NT2/D1 (cell line): ENCODE measurements at regions not wholly inside any gene's neighbourhood (a gene's known extent, or its start where the extent isn't known, plus 50 kb on each side); places are given as distances from the start of the nearest gene placed in this dataset.

ENCODE experiments used
- SUZ12 ChIP-seq: IDR thresholded peaks from 2 replicates; pipeline ENCODE4 v1.6.1; 2011; ENCODE audit not compliant: insufficient read length, insufficient read depth; ENCODE audit errors: extremely low read depth
- YY1 ChIP-seq: IDR thresholded peaks from 2 replicates; pipeline ENCODE4 v1.6.1; 2011; ENCODE audit not compliant: insufficient read length, insufficient read depth
- ZNF274 ChIP-seq: IDR thresholded peaks from 2 replicates; pipeline ENCODE4 v1.6.1; 2011; ENCODE audit warnings: mild to moderate bottlenecking, low read depth, low read length

DNA sequence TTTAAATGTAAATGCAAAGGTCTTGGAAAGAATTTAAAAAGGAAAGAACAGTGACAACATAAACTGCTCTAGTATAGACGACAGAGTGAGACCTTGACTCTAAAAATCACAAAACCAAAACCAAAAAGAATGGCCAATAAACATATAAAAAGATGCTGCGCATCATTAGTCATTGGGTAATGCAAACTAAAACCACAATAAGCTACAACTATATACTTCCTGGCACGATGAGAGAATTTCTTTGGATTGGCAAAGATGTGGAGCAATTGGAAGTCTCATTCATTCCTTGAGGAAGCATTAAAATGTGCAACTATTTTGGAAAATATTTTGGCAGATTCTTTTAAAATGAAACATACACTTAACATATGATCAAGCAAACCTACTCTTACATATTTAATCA lies 98.7 kb upstream of the ZPLD1 start:
- TF ChIP-seq ZNF274 (no peak), SUZ12 (no peak), YY1 (no peak)
